Nephron progenitor cell (in vitro differentiated cells): ENCODE measurements at regions not wholly inside any gene's neighbourhood (a gene's known extent, or its start where the extent isn't known, plus 50 kb on each side); places are given as distances from the start of the nearest gene placed in this dataset.

Source experiments
- DNase-seq: peaks from one replicate; pipeline ENCODE4 v3.0.0; 2021
- H3K27ac Mint-ChIP-seq: 2 replicates; pipeline ENCODE4 v1.8.0; 2021; ENCODE audit warnings: mild to moderate bottlenecking, moderate library complexity, mixed read lengths
- H3K27me3 Mint-ChIP-seq: 2 replicates; pipeline ENCODE4 v1.8.0; 2021; ENCODE audit warnings: mild to moderate bottlenecking, low read depth, mixed read lengths; ENCODE audit not compliant: poor library complexity
- H3K36me3 Mint-ChIP-seq: 2 replicates; pipeline ENCODE4 v1.8.0; 2021; ENCODE audit warnings: low read depth, mixed read lengths
- H3K4me1 Mint-ChIP-seq: 2 replicates; pipeline ENCODE4 v1.8.0; 2021; ENCODE audit warnings: mixed read lengths
- H3K4me3 Mint-ChIP-seq: 2 replicates; pipeline ENCODE4 v1.8.0; 2021; ENCODE audit warnings: mild to moderate bottlenecking, moderate library complexity, mixed read lengths
- H3K9me3 Mint-ChIP-seq: 2 replicates; pipeline ENCODE4 v1.8.0; 2021; ENCODE audit warnings: mild to moderate bottlenecking, moderate library complexity, mixed read lengths
- CTCF ChIP-seq: fragments of 200-600 bp; sonication (generic); IDR thresholded peaks from 2 replicates; pipeline ENCODE4 v1.5.0; 2021; ENCODE audit warnings: antibody characterized with exemption

- DNase-seq: no peak
- H3K9me3 Mint-ChIP-seq: no peaks in the 10 kb centered on the region
These were observed 262.6 kb upstream of the MYOCD start for GRCh38 chr17:12402963-12403622.

GRCh38 chr17:12403881-12404398 lies 261.8 kb upstream of the MYOCD start:
- no peak for DNase-seq
- Mint-ChIP-seq H3K4me1 (peaks cover 36% of the 10 kb centered on the region), H3K4me3 (no peak overlapping the region)

More at GRCh38 chr17:12402963-12403622, 262.6 kb upstream of the MYOCD start:
- Mint-ChIP-seq H3K4me3 (no peak overlapping the region), H3K36me3 (no peaks in the 10 kb centered on the region), H3K4me1 (peaks cover 42% of the 10 kb centered on the region), H3K27ac (no peak overlapping the region), H3K27me3 (peaks cover 5% of the 10 kb centered on the region)
- no peak for TF ChIP-seq CTCF

GRCh38 chr17:12406623-12407215 lies 259.0 kb upstream of the MYOCD start:
- peaks cover 9% of the 10 kb centered on the region for H3K27me3 Mint-ChIP-seq
- TF ChIP-seq CTCF: no peak
- peak overlapping the region; percentile 89 for H3K27ac Mint-ChIP-seq
- no peak overlapping the region for H3K4me3 Mint-ChIP-seq
- H3K4me1 Mint-ChIP-seq: peaks cover 29% of the 10 kb centered on the region
- DNase-seq: no peak
- no peaks in the 10 kb centered on the region for H3K9me3 Mint-ChIP-seq
- no peaks in the 10 kb centered on the region for H3K36me3 Mint-ChIP-seq

More at GRCh38 chr17:12403881-12404398, 261.8 kb upstream of the MYOCD start:
- no peak for TF ChIP-seq CTCF
- Mint-ChIP-seq H3K27me3 (peaks cover 5% of the 10 kb centered on the region), H3K36me3 (no peaks in the 10 kb centered on the region), H3K27ac (no peak overlapping the region), H3K9me3 (no peaks in the 10 kb centered on the region)

- Mint-ChIP-seq H3K27ac (peak overlapping the region; percentile 89), H3K4me1 (peaks cover 29% of the 10 kb centered on the region), H3K27me3 (peaks cover 10% of the 10 kb centered on the region), H3K9me3 (no peaks in the 10 kb centered on the region), H3K36me3 (no peaks in the 10 kb centered on the region), H3K4me3 (peak overlapping the region; percentile 14)
- no peak for DNase-seq
- no peak for TF ChIP-seq CTCF
These were observed 258.0 kb upstream of the MYOCD start for GRCh38 chr17:12407495-12408252.

GRCh38 chr17:12409082-12409481 lies 256.6 kb upstream of the MYOCD start:
- no peak overlapping the region for H3K4me3 Mint-ChIP-seq
- H3K27ac Mint-ChIP-seq: no peak overlapping the region
- no peaks in the 10 kb centered on the region for H3K9me3 Mint-ChIP-seq
- H3K4me1 Mint-ChIP-seq: peaks cover 29% of the 10 kb centered on the region
- DNase-seq: no peak
- H3K27me3 Mint-ChIP-seq: peaks cover 22% of the 10 kb centered on the region
- H3K36me3 Mint-ChIP-seq: no peaks in the 10 kb centered on the region
- TF ChIP-seq CTCF: no peak
